ENCODE measurements at regions not wholly inside any gene's neighbourhood (a gene's known extent, or its start where the extent isn't known, plus 50 kb on each side); places are given as distances from the start of the nearest gene placed in this dataset.
A peak's percentile ranks its signal among the peaks of the same experiment; 100 is the strongest.

- DNase-seq (peak; percentile 19), ATAC-seq (ENCODE audit: low read depth) (no peak)
- H4K20me1 ChIP-seq (ENCODE audit: control insufficient read depth, insufficient read depth, low read length, poor library complexity, severe bottlenecking): no peaks in the 10 kb centered on the region
- peaks cover 0 to 16% (median 8%) of the 10 kb centered on the region in 3 donors for H3K9me3 ChIP-seq (ENCODE audit: control extremely low read depth in 1 of 3, control insufficient read depth in 2 of 3, insufficient read depth in 1 of 3, low read length in 2 of 3)
- no peaks in the 10 kb centered on the region for H3K36me3 ChIP-seq (replicated peaks in 1 of 2; ENCODE audit: control extremely low read depth in 1 of 2, control insufficient read depth in 1 of 2, extremely low read depth in 1 of 2, insufficient read depth in 2 of 2, low read length in 1 of 2)
- TF ChIP-seq, protein P1, sequence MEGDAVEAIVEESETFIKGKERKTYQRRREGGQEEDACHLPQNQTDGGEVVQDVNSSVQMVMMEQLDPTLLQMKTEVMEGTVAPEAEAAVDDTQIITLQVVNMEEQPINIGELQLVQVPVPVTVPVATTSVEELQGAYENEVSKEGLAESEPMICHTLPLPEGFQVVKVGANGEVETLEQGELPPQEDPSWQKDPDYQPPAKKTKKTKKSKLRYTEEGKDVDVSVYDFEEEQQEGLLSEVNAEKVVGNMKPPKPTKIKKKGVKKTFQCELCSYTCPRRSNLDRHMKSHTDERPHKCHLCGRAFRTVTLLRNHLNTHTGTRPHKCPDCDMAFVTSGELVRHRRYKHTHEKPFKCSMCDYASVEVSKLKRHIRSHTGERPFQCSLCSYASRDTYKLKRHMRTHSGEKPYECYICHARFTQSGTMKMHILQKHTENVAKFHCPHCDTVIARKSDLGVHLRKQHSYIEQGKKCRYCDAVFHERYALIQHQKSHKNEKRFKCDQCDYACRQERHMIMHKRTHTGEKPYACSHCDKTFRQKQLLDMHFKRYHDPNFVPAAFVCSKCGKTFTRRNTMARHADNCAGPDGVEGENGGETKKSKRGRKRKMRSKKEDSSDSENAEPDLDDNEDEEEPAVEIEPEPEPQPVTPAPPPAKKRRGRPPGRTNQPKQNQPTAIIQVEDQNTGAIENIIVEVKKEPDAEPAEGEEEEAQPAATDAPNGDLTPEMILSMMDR (IDR thresholded peaks at IDR 0.05): no peak
- TF ChIP-seq EZH2 (IDR thresholded peaks at IDR 0.05; ENCODE audit: borderline replicate concordance, insufficient read depth, low read depth, low read length, poor library complexity, severe bottlenecking): no peak
- peaks cover 50 to 57% of the 10 kb centered on the region in 2 donors for H3K4me1 ChIP-seq (ENCODE audit: control insufficient read depth in 2 of 2, insufficient read depth in 2 of 2, low read length in 2 of 2)
- 28% methylated on average over 5 of the region's 5 CpGs for WGBS (ENCODE audit: insufficient coverage)
- Mint-ChIP-seq H3K4me1 (peaks cover 50% of the 10 kb centered on the region), H3K27ac (peak overlapping the region; percentile 16), H3K27me3 (no peaks in the 10 kb centered on the region), H3K4me3 (no peak overlapping the region), H3K9me3 (ENCODE audit: insufficient read depth) (no peaks in the 10 kb centered on the region)
- ChIA-PET CTCF (interaction anchor here (2.2 kb wide), 1 partner anchor 148 kb away, joined by 7 read pairs; no protein-coding TSS in a partner anchor), POLR2A (no interaction called here)
- H2AFZ ChIP-seq (ENCODE audit: insufficient read depth, low read depth, low read length, poor library complexity, severe bottlenecking): no peak overlapping the region
- H3K79me2 ChIP-seq (ENCODE audit: control insufficient read depth, insufficient read depth, low read length): no peaks in the 10 kb centered on the region
- no peak overlapping the region for H3K27ac ChIP-seq (ENCODE audit: low read length in 2 of 2)
- H3K4me2 ChIP-seq (replicated peaks; ENCODE audit: low read depth, low read length, poor library complexity, severe bottlenecking): peak overlapping the region; percentile 9
- no peak overlapping the region for H3K9ac ChIP-seq (ENCODE audit: low read length)
- intact Hi-C loops (cut with micrococcal nuclease): loop anchor here (10.0 kb wide), 1 partner anchor 47 kb away; no protein-coding TSS in a partner anchor
- no peaks in the 10 kb centered on the region for H3K27me3 ChIP-seq (replicated peaks in 1 of 4; ENCODE audit: control extremely low read depth in 1 of 4, control insufficient read depth in 3 of 4, insufficient read depth in 4 of 4, low read length in 3 of 4)
- H3K4me3 ChIP-seq (ENCODE audit: control extremely low read depth in 1 of 5, extremely low read depth in 1 of 5, insufficient read depth in 1 of 5, low read depth in 2 of 5, low read length in 4 of 5): no peak overlapping the region
Observed at GRCh38 chr6:109891924-109892323, 86.2 kb upstream of the GPR6 start.

GRCh38 chr6:109892451-109893435 lies 85.4 kb upstream of the GPR6 start:
- Histone ChIP-seq H4K20me1 (ENCODE audit: control insufficient read depth, insufficient read depth, low read length, poor library complexity, severe bottlenecking) (no peaks in the 10 kb centered on the region), H3K27ac (ENCODE audit: low read length in 2 of 2) (peak overlapping the region; percentile 87 to 89), H3K9me3 (ENCODE audit: control extremely low read depth in 1 of 3, control insufficient read depth in 2 of 3, insufficient read depth in 1 of 3, low read length in 2 of 3) (peaks cover 0 to 16% (median 8%) of the 10 kb centered on the region in 3 donors), H3K4me2 (replicated peaks; ENCODE audit: low read depth, low read length, poor library complexity, severe bottlenecking) (peak overlapping the region; percentile 60), H3K4me1 (ENCODE audit: control insufficient read depth in 2 of 2, insufficient read depth in 2 of 2, low read length in 2 of 2) (peaks cover 55 to 62% of the 10 kb centered on the region in 2 donors), H3K36me3 (replicated peaks in 1 of 2; ENCODE audit: control extremely low read depth in 1 of 2, control insufficient read depth in 1 of 2, extremely low read depth in 1 of 2, insufficient read depth in 2 of 2, low read length in 1 of 2) (no peaks in the 10 kb centered on the region), H3K4me3 (ENCODE audit: control extremely low read depth in 1 of 5, extremely low read depth in 1 of 5, insufficient read depth in 1 of 5, low read depth in 2 of 5, low read length in 4 of 5) (peak overlapping the region in 1 of 5 experiments; percentile 26), H3K27me3 (replicated peaks in 1 of 4; ENCODE audit: control extremely low read depth in 1 of 4, control insufficient read depth in 3 of 4, insufficient read depth in 4 of 4, low read length in 3 of 4) (no peaks in the 10 kb centered on the region), H3K79me2 (ENCODE audit: control insufficient read depth, insufficient read depth, low read length) (no peaks in the 10 kb centered on the region), H2AFZ (ENCODE audit: insufficient read depth, low read depth, low read length, poor library complexity, severe bottlenecking) (peak overlapping the region; percentile 46), H3K9ac (ENCODE audit: low read length) (peak overlapping the region; percentile 8)
- ATAC-seq (ENCODE audit: low read depth) (no peak), DNase-seq (no peak)
- no peak for TF ChIP-seq EZH2 (IDR thresholded peaks at IDR 0.05; ENCODE audit: borderline replicate concordance, insufficient read depth, low read depth, low read length, poor library complexity, severe bottlenecking)
- TF ChIP-seq, protein P1 (IDR thresholded peaks at IDR 0.05): no peak
- Mint-ChIP-seq H3K4me3 (peak overlapping the region; percentile 32), H3K9me3 (ENCODE audit: insufficient read depth) (no peaks in the 10 kb centered on the region), H3K27ac (peak overlapping the region; percentile 76), H3K4me1 (peaks cover 56% of the 10 kb centered on the region), H3K27me3 (no peaks in the 10 kb centered on the region)
- intact Hi-C loops (cut with micrococcal nuclease): loop anchor here (10.0 kb wide), 1 partner anchor 48 kb away; no protein-coding TSS in a partner anchor
- ChIA-PET CTCF (interaction anchor here (2.2 kb wide), 1 partner anchor 147 kb away, joined by 7 read pairs; no protein-coding TSS in a partner anchor), POLR2A (no interaction called here)
- WGBS (ENCODE audit: insufficient coverage): 85% methylated on average over 7 of the region's 11 CpGs
